NT2/D1 (cell line): ENCODE measurements at regions not wholly inside any gene's neighbourhood (a gene's known extent, or its start where the extent isn't known, plus 50 kb on each side); places are given as distances from the start of the nearest gene placed in this dataset.

ENCODE experiments used
- SUZ12 ChIP-seq: IDR thresholded peaks from 2 replicates; pipeline ENCODE4 v1.6.1; 2011; ENCODE audit not compliant: insufficient read length, insufficient read depth; ENCODE audit errors: extremely low read depth
- YY1 ChIP-seq: IDR thresholded peaks from 2 replicates; pipeline ENCODE4 v1.6.1; 2011; ENCODE audit not compliant: insufficient read length, insufficient read depth
- ZNF274 ChIP-seq: IDR thresholded peaks from 2 replicates; pipeline ENCODE4 v1.6.1; 2011; ENCODE audit warnings: mild to moderate bottlenecking, low read depth, low read length

GRCh38 chr11:107182978-107183377 lies 164.7 kb upstream of the GUCY1A2 start:
- TF ChIP-seq SUZ12 = no peak
- no peak for TF ChIP-seq ZNF274
- TF ChIP-seq YY1 = no peak
